Adrenal gland (tissue), 5 donors: ENCODE measurements at regions not wholly inside any gene's neighbourhood (a gene's known extent, or its start where the extent isn't known, plus 50 kb on each side); places are given as distances from the start of the nearest gene placed in this dataset.

ENCODE experiments used
- POLR2A ChIP-seq, 2 donors: fragments of 450-650 bp; IDR thresholded peaks; one replicate each; pipeline ENCODE4 v1.6.1; 2017; ENCODE audit warnings: antibody characterized with exemption in 2 of 2, mild to moderate bottlenecking in 2 of 2, moderate library complexity in 1 of 2
- TF ChIP-seq, protein P1 (sequence below), 6 experiments: fragments of 450-650 bp in 4 of 6; fragments of 200-600 bp in 2 of 6; sonication (generic) in 1 of 6; IDR thresholded peaks; 1 replicate in 5 of 6; 2 replicates in 1 of 6; pipeline versions ENCODE4 v1.5.1 to v1.8.0; 2016 to 2021; ENCODE audit warnings: antibody characterized with exemption in 6 of 6, mild to moderate bottlenecking in 2 of 6, moderate library complexity in 1 of 6
- donor health status: DM: no; HTN: no; CAD: no.

DNA sequence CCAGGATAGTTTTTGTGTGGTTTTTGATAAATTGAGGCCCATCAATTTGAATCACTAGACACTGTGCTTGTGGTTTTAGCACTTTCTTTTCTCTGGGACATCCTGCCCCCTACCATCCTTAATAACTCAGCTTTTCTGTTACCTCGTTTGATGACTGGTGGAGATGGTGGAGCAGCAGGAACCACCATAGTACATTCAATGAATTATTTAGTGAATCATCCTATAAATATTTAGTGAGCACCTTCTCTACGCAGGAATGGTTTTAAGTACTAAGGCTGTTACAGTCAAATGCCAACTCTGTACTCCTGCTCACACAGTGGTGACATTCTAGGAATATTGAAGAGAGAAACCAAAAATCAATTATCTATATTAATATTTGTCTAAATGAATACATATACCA is 585.2 kb downstream of the HAO1 start:
- no peak for TF ChIP-seq POLR2A (IDR thresholded peaks at IDR 0.05)
- TF ChIP-seq, protein P1, sequence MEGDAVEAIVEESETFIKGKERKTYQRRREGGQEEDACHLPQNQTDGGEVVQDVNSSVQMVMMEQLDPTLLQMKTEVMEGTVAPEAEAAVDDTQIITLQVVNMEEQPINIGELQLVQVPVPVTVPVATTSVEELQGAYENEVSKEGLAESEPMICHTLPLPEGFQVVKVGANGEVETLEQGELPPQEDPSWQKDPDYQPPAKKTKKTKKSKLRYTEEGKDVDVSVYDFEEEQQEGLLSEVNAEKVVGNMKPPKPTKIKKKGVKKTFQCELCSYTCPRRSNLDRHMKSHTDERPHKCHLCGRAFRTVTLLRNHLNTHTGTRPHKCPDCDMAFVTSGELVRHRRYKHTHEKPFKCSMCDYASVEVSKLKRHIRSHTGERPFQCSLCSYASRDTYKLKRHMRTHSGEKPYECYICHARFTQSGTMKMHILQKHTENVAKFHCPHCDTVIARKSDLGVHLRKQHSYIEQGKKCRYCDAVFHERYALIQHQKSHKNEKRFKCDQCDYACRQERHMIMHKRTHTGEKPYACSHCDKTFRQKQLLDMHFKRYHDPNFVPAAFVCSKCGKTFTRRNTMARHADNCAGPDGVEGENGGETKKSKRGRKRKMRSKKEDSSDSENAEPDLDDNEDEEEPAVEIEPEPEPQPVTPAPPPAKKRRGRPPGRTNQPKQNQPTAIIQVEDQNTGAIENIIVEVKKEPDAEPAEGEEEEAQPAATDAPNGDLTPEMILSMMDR (IDR thresholded peaks at IDR 0.05): no peak
